Left ventricle myocardium superior (tissue), 1 donor: ENCODE measurements at regions not wholly inside any gene's neighbourhood (a gene's known extent, or its start where the extent isn't known, plus 50 kb on each side); places are given as distances from the start of the nearest gene placed in this dataset.
"Not testable (repeated sequence)": the region's sequence is repeated elsewhere in the genome, so short reads cannot be mapped to it uniquely, and the experiment has no call there.

ENCODE experiments used
- ATAC-seq: fragments of 200-7000 bp; cut with Tn5 transposase; one replicate; pipeline ENCODE4 v1.9.1; 2020; ENCODE audit warnings: mild to moderate bottlenecking, moderate library complexity
- DNase-seq: peaks from one replicate; pipeline ENCODE4 v3.0.0-alpha.2; 2020
- intact Hi-C: fragments of 100-400 bp; cut with micrococcal nuclease; formaldehyde crosslinking; loops from one replicate; pipeline ENCODE4 v1.11.0; 2022
- donor health status: DM: no; HTN: yes; CAD: no; lungs with severe emphysema.

DNA sequence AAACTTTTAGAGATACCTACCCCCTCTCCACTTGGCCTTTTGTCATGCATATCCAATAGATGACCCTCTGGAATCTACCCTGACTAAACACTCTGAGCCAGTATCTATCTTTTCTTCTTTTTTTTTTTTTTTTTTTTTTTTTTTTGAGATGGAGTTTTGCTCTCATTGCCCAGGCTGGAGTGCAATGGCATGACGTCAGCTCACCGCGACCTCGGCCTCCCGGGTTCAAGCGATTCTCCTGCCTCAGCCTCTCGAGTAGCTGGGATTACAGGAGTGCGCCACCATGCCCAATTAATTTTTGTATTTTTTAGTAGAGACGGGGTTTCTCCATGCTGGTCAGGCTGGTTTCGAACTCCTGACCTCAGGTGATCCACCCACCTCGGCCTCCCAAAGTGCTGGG is 50.8 kb upstream of the GRIN2B start:
- ATAC-seq, intact Hi-C loops, DNase-seq: not testable (repeated sequence)

DNA sequence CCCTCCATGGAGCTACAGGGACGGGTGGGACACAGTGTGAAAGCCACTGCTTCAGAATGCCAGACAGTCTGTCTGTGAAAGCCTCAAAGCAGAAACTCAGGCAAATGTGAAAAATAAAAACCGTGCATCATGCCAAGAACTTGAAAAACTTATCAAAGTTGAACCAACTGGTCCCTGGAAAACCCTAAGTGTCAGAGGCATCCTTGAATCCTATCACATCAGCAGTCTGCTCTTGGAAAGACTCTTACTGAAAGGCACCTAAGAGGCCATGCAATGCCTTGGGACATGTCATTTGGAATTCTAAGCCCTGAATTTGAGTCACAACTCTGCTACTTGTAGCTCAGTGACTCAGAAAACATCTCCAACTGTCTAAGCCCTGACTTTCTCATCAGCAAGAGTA is 62.4 kb upstream of the GRIN2B start:
- DNase-seq (no peak), ATAC-seq (no peak)
- intact Hi-C loops: no loop called here

DNA sequence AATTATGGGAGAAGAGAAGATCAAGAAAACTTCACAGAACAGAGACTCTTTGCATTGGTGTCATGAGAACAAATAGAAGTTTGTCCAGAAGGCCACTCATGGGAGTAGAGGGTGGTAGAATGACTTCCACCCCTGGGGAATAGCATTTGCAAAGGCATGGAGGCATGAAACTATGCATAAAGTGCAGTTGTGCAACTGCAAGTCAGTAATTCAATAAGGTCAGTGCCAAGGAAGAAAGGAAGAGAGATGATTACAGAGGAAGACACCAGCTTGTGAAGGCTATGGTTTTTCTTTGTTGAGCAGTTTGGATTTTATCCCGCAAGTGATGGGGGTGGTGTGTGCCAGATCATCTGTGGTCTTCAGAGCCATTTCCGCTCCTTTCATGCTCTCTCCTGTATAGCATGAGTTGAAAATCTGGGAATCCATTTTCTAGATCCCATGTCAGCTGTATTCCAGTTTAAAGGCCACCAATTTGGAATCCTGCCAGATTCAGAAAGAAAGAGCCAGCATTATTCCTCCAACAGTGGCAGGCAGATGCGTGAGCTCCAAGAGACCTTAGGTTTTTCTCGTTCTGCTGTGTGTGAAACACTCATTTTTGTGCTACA is 67.6 kb upstream of the GRIN2B start:
- no peak for ATAC-seq
- intact Hi-C loops: no loop called here
- DNase-seq: no peak

DNA sequence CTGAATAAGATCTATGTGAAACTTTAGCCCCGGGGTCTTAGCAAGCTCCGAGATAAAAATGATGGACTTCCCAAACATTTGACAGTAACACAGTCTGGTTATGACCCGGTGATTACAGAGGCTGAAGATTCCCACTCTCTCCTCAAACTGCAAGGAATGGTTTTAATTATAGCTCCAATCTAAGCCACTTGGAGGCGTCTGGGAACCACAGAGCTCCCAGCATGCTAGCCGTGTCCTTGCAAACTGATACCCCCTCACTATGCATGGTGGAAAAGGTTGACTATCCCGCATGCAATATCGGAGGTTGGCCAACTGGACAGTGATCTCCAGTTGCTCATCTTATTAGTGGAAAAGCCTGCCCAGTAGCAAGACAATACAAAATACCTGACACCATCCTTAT is 76.5 kb upstream of the GRIN2B start:
- peak; percentile 38 for ATAC-seq
- intact Hi-C loops: no loop called here

DNA sequence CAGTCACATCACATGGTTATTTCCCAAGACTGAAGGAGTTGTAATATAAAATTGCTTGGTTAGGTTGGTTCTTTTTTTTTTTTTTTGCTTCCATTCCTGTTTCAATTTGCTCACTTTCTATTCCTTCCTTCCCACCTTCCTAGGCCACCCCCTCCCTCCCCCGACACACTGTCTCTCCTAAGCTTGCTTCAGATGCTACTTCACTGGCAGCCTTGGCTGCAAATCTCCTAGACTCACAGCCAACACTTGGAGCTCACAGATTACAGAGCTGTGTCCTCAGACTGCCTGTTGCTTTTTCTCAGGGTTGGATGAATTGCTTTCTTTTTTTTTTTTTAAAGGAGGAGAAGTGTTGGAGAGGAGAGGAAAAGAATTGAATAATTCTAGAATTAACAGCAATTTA is 77.3 kb upstream of the GRIN2B start:
- DNase-seq (peak; percentile 22), ATAC-seq (peak; percentile 82)
- intact Hi-C loops: no loop called here

More for the DNA sequence above, 76.5 kb upstream of the GRIN2B start:
- no peak for DNase-seq

DNA sequence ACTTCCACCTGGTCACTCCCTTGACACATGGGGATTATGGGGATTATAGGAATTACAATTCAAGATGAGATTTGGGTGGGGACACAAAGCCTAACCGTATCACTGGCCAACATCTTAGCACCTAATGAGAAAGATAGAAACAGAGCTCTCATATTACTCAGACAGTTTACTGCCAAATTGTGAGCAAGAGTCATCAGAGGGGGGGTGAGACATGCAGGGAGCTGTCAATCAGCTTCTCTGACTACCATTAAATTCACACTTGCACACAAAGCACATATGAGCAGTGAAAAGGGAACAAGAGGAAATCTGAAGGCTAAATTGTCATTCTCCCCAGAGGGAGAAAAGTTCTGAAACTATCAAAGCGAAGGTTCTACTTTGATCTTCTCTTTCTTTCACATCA is 78.1 kb upstream of the GRIN2B start:
- DNase-seq (no peak), ATAC-seq (no peak)
- intact Hi-C loops: no loop called here

DNA sequence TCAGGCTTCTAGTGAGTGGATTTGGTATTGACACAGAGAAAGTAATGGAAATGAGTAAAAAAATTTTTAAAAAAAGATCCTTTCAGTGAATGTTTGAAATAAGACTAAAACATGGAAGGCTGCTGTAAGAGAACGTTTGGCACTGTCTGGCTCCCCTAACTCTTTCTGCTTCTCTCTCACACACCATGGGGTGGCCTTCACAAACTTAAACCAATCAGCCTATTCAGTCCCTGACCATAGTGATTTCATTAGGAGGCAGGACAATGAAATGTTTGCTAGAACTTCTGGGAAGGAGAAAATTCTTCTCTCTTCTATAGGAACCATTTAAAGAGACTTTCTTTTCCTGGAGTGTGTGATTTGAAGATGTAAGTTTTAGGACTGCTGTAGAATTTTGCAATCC is 84.2 kb upstream of the GRIN2B start:
- DNase-seq (no peak), ATAC-seq (no peak)
- intact Hi-C loops: no loop called here

DNA sequence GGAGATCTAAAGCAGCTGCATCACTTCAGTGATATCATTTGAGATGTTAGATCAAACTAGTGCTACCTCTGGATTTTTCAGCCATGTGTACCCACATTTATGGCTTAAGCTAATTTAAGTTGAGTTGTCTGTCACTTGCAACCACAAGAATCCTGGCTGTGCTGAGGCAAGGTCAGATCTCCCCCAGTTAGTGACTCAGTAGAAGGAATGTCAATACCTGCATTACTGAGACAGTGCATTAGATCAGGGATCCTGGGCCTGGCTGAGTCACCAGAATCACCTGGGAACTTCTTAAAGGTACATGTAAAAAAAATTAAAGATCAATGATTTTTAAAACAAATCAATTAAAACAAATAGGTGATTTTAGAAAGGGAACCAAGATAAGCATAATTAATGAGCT is 84.6 kb upstream of the GRIN2B start:
- intact Hi-C loops: no loop called here
- DNase-seq (no peak), ATAC-seq (no peak)

DNA sequence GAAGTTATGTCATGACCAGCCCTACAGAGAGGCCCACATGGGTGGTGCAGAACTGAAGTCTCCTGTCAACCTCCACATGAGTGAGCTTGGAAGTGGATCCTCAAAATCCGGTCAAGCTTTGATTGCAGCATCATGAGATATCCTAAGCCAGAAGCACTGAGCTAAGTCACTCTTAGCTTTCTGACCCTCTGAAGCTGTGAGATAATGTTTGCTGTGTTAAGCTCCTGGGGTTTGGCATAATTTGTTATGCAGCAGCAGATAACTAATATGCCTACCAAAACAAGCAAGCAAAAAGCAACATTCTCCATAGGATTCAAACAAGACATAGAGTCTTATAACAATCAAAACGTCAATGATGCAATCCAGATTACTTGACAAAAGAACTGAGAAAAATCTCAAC is 87.6 kb upstream of the GRIN2B start:
- ATAC-seq: no peak
- DNase-seq: no peak
- intact Hi-C loops: no loop called here

DNA sequence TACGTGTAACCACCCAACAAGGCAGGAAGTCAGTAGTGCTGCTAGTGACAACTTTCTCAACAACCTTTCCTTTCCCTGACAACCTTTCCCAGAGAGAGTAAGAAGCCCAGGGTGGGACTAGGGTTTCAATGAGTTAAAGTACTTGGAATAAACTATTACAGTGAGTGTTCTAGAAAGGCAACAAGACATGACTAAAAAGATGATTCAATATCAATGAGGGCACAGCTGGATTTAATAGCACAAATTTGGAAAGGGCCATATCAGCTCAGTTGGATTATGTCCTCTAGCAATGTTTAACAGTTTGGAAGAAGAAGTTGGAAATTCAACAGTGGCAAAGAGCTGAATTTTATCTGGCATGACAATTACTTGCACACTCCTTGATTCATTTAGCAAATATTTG is 90.4 kb upstream of the GRIN2B start:
- DNase-seq (no peak), ATAC-seq (peak; percentile 39)
- intact Hi-C loops: no loop called here

DNA sequence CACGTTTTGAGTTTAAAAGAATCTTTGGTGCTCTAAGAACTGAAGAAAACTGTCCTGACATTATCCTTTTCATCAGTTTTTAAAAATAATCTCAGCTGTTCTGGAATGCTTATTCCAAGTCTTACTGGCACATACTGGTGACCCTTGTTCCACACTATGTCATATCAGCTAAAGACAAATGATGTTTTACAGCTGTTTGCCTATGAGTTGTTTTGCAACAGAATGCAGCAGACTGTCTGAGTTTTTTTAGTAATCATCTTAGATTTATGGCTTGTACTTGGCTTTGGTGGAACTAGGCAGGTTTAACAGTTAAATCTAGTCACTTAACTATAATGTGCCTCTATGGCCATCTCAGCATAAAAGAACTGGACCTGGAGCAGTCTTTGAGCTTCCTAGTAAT is 91.6 kb upstream of the GRIN2B start:
- intact Hi-C loops: no loop called here
- DNase-seq: no peak
- peak; percentile 87 for ATAC-seq

DNA sequence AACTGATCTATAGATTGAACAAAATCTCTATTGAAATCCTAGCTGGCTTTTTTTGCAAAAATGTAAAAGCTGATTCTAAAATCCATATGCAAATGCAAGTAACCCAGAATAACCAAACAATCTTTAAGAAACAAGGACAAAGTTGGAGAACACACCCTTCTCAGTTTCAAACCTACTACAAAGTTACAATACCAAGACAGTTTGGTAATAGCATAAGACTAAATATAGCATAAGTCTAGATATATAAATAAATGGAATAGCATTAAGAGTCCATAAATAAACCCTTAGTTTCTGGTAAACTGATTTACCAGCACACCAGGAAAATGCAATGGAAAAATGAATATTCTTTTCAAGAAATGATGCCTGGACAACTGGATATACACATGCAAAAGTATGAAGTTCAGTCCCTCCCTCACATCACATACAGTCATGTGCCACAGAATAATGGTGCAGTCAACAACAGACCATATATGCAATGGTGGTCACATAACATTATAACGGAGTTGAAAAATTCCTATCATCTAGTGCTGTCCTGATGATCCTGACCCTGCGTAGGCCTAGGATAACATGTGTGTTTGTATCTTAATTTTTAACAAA is 94.5 kb upstream of the GRIN2B start:
- no peak for ATAC-seq
- intact Hi-C loops: no loop called here
- DNase-seq: no peak

DNA sequence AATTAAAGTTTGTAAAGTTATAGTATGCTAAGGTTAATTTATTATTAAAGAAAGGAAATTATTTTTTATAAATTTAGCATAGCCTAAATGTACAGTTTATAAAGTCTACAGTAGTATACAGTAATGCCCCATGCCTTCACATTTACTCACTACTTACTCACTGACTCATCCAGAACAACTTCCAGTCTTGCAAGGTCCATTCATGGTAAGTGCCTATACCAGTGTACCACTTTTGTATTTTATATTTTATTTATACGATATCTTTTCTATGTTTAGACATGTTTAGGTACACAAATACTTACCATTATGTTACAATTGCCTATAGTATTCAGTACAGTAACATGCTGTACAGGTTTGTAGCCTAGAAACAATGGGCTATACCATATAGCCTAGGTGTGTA is 95.1 kb upstream of the GRIN2B start:
- no peak for ATAC-seq

DNA sequence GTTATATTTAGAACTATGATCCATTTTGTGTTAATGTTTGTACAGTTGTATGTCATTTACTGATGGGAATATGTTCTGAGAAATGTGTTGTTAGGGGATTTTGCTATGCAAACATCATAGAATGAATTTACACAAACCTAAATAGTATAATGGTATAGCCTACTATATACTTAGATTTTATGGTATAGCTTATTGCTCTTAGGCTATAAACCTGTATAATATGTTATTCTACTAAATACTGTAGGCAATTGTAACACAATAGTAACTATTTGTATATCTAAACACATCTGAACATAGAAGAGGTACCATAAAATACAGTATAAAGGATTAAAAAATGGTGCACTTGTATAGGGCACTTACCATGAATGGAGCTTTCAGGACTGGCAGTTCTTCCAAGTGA is 105.4 kb upstream of the GRIN2B start:
- intact Hi-C loops: no loop called here
- ATAC-seq (no peak), DNase-seq (no peak)

More for the DNA sequence above, 95.1 kb upstream of the GRIN2B start:
- no peak for DNase-seq
- intact Hi-C loops: no loop called here

DNA sequence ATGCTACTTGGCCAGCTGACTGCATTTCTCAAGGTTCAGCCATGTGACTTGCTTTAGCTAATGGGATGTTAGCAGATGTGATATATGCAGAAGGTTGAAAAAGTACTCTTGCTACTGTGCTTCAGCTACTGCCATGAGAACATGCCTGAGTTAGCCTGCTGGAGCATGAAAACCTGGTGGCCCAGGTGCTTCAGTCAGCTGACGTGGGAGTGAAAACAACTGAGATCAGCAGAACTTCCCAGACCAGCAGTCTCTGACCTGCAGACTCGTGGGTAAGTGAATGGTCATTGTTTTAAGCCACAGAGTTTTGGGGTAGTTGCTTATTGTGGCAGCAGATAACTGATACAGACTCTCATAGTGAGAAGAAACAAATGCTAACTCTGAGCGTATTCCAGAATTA is 118.6 kb upstream of the GRIN2B start:
- DNase-seq: no peak
- no peak for ATAC-seq
- intact Hi-C loops: no loop called here

DNA sequence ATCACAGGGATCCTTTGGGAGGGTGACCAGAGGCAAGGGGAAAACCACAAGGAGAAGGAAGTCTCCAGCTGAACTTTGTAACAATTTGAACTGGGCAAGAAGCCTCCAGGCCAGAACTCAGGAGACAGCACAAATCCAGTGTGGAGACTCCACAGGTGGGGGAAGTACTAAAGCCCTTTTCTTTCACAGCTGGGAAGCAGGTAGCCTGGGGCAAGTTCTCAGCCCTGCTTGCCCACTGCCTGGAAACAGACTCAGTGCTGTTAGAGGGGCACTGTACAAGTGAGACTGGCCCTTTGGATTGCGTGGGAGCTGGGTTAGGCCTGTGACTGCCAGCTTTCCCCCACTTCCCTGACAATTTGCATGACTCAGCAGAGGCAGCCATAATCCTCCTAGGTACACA is 120.2 kb upstream of the GRIN2B start:
- ATAC-seq, intact Hi-C loops, DNase-seq: not testable (repeated sequence)

DNA sequence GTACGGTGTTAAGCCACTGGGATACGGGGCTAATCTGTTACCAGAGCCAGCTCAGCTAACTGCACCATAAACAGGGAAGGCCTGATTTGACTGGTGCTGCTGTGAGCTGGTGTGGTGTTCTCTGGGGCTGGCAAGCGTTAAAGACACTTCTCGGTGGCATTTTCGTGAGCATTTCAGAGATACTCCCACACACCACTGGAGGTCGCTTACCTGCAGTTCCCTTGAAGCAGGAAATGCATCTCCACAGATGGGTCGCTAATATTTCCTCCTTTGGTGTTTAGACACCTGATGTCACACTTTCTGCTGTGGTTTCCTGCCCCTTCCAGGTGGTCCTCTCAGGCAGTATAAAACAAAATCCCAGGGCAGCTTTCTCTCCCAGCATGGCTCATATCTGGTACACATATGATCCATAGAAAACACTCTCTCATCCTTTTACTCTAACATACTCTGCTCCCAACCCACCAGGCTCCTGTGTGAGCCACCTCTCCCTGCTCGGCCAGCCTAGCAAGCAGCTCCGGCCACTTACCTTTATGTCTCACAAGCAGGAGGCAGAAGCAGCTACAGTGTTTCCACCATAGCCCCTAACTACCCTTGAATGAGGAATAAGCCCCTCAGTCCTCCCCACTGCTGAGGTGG is 129.9 kb upstream of the GRIN2B start:
- intact Hi-C loops: no loop called here

DNA sequence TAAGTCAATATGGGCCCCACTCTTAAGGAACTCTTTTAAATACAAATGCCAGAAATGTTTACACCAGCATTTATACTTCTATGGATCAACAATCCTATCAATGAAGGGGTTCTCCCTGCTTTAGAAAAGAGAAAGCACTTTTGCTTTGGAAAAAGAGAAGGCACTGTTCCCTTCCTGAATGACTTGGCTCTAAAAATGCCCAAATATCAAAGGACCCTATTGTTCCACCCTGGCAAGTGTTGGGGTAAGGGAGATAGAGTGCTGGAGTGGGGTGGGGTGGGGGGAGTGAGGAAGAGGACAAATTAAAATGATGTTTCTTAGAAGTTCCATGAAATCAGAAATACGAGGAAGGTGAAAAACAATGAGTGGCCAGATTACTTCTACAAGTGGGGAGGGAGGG is 131.6 kb upstream of the GRIN2B start:
- DNase-seq (no peak), ATAC-seq (no peak)

More for the DNA sequence above, 129.9 kb upstream of the GRIN2B start:
- ATAC-seq: no peak
- DNase-seq: no peak

DNA sequence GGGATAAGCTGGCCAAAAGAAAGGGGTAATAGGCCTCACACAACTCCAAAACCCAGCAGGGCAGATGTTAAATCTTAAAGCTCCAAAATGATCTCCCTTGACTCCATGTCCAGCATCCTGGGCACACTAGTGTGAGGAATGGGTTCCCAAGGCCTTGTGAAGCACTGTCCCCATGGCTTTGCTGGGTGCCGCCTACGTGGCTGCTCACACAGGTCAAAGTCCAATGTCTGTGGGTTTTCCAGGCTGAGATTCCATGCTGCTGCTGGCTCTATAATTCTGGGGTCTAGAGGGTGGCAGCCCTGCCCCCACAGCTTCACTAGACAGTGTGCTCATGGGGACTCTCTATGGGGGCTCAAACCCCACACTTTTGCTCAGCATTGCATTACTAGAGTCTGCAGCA is 145.3 kb upstream of the GRIN2B start:
- DNase-seq (no peak), ATAC-seq (no peak)
- intact Hi-C loops: no loop called here

More for the DNA sequence above, 131.6 kb upstream of the GRIN2B start:
- intact Hi-C loops: no loop called here

DNA sequence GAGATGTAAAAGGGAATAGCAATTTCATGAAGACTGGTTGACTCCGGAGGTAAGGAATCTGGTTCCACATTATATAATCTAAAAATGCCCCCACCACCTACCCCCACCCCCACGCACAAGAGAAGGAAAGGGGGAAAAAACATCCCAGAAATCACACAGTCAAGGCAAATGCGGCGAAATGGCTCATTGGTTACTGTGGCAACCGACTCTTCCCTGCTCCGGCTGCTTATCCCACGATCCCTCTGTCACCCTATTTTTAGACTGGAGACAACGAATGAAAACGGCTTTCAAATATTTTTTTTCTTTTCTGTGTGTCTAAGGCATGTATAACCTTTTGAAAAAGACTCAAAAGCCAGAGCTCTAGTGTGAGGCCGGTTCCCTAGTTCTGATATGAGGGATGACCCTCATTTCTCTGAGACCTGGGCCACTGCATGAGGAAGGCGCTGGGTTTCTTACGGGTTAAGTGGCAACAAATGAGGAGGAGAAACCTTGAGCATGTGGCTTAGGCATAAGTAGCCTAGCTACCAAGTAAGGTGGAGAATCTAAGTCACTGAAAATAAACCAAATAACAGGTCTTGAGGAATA is 148.3 kb upstream of the GRIN2B start:
- intact Hi-C loops: no loop called here
- DNase-seq (no peak), ATAC-seq (no peak)

DNA sequence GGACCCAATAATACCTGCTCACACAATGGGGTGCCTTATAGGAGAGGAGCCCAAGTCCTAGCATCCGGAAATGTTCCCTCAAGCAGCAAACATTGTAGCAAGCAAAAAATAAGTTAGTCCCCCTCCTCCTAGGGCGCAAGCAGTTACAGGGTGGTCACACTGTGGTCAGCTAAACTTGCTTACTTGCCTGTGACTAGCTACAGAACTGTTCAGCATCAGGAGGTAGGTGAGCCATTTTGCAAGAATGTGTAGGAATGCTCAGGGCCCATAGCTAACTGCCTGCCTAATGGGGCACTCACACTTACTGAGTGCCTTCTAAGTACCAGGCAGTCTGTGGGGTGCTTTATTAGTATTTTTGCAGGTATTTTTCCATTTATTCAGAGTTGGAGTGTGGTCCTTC is 154.6 kb upstream of the GRIN2B start:
- ATAC-seq (no peak), DNase-seq (no peak)
- intact Hi-C loops: no loop called here
